Small intestine (tissue), 7 donors: ENCODE measurements at regions not wholly inside any gene's neighbourhood (a gene's known extent, or its start where the extent isn't known, plus 50 kb on each side); places are given as distances from the start of the nearest gene placed in this dataset.
A peak's percentile ranks its signal among the peaks of the same experiment; 100 is the strongest.

Source experiments
- DNase-seq, 2 donors: peaks; one replicate each; pipeline versions ENCODE4 v3.0.0 to v3.0.0-alpha.2; 2013
- FAIRE-seq: peaks from 2 replicates; lab custom pipeline; 2012; peaks lifted over from hg19 to GRCh38; lab: Jason Lieb, UNC
- H3K27ac ChIP-seq, 3 donors: one replicate each; pipeline ENCODE4 v1.5.1; 2013; ENCODE audit warnings: low read length in 2 of 3, mild to moderate bottlenecking in 2 of 3, control low read depth in 1 of 3, inconsistent platforms in 1 of 3, low read depth in 1 of 3, moderate library complexity in 1 of 3
- H3K27me3 ChIP-seq, 3 donors: one replicate each; pipeline ENCODE4 v1.6.1; 2013; ENCODE audit warnings: low read length in 3 of 3, inconsistent platforms in 1 of 3; ENCODE audit not compliant: control insufficient read depth in 3 of 3, insufficient read depth in 3 of 3
- H3K36me3 ChIP-seq, 3 donors: one replicate each; pipeline ENCODE4 v1.6.1; 2013; ENCODE audit warnings: low read length in 3 of 3, inconsistent platforms in 1 of 3, low read depth in 1 of 3, mild to moderate bottlenecking in 1 of 3, moderate library complexity in 1 of 3; ENCODE audit not compliant: control insufficient read depth in 3 of 3, insufficient read depth in 2 of 3
- H3K4me1 ChIP-seq, 3 donors: one replicate each; pipeline ENCODE4 v1.6.1; 2013; ENCODE audit warnings: low read length in 2 of 3, inconsistent platforms in 1 of 3, low read depth in 1 of 3, mild to moderate bottlenecking in 1 of 3, moderate library complexity in 1 of 3; ENCODE audit not compliant: control insufficient read depth in 3 of 3, insufficient read depth in 2 of 3
- H3K4me3 ChIP-seq, 3 donors: one replicate each; pipeline ENCODE4 v1.5.1; 2013; ENCODE audit warnings: low read length in 3 of 3, control low read depth in 1 of 3, inconsistent platforms in 1 of 3, low read depth in 1 of 3, mild to moderate bottlenecking in 1 of 3, moderate library complexity in 1 of 3
- H3K9me3 ChIP-seq, 2 donors: one replicate each; pipeline ENCODE4 v1.6.1; 2013; ENCODE audit warnings: low read depth in 1 of 2, low read length in 1 of 2; ENCODE audit not compliant: control insufficient read depth in 2 of 2, insufficient read depth in 1 of 2
- WGBS, 3 donors: extraction: QIAGEN DNeasy Blood & Tissue Kit; methylation state at CpG; one replicate each; pipeline ENCODE4 v1.1.7; 2013; 5-methylcytosine and 5-hydroxymethylcytosine counted together
- donor health status: healthy with polysubstance abuse.
- donor health status: control.
- donor health status: control.
- donor health status: Bipolar disorder and iron deficiency.
- donor health status: healthy.

- 48 to 58% (median 54%) methylated on average over 4 of the region's 4 CpGs for WGBS, 3 donors
- Histone ChIP-seq H3K36me3 (no peaks in the 10 kb centered on the region), H3K4me3 (no peak overlapping the region), H3K27ac (no peak overlapping the region), H3K4me1 (no peaks in the 10 kb centered on the region), H3K9me3 (no peaks in the 10 kb centered on the region), H3K27me3 (peaks cover 0 to 2% (median 0%) of the 10 kb centered on the region in 3 donors)
- FAIRE-seq (no peak), DNase-seq (peak; percentile 5 to 18)
Observed at GRCh38 chr2:204012072-204012653, 75.6 kb downstream of the ICOS start.

GRCh38 chr2:204015118-204015843, 78.7 kb downstream of the ICOS start:
- FAIRE-seq (no peak), DNase-seq (no peak)
- WGBS, 3 donors = 75 to 87% (median 75%) methylated on average over 8 of the region's 8 CpGs
- H3K36me3 ChIP-seq = no peaks in the 10 kb centered on the region
- no peak overlapping the region for H3K4me3 ChIP-seq
- no peak overlapping the region for H3K27ac ChIP-seq
- H3K9me3 ChIP-seq = no peaks in the 10 kb centered on the region
- H3K4me1 ChIP-seq = no peaks in the 10 kb centered on the region
- no peaks in the 10 kb centered on the region for H3K27me3 ChIP-seq

- Histone ChIP-seq H3K4me3 (no peak overlapping the region), H3K27me3 (peaks cover 0 to 3% (median 0%) of the 10 kb centered on the region in 3 donors), H3K36me3 (no peaks in the 10 kb centered on the region), H3K9me3 (no peaks in the 10 kb centered on the region), H3K4me1 (no peaks in the 10 kb centered on the region), H3K27ac (no peak overlapping the region)
- DNase-seq = no peak
- 87 to 92% (median 89%) methylated on average over 6 of the region's 6 CpGs for whole genome bisulfite sequencing, 3 donors
- FAIRE-seq = no peak
Observed at GRCh38 chr2:204018717-204019116, 82.2 kb downstream of the ICOS start.

GRCh38 chr2:204019572-204020501, 83.3 kb downstream of the ICOS start:
- FAIRE-seq (no peak), DNase-seq (no peak)
- peaks cover 0 to 3% (median 0%) of the 10 kb centered on the region in 3 donors for H3K27me3 ChIP-seq
- no peak overlapping the region for H3K4me3 ChIP-seq
- WGBS, 3 donors = 78 to 87% (median 81%) methylated on average over 6 of the region's 6 CpGs
- no peak overlapping the region for H3K27ac ChIP-seq
- no peaks in the 10 kb centered on the region for H3K9me3 ChIP-seq
- no peaks in the 10 kb centered on the region for H3K4me1 ChIP-seq
- H3K36me3 ChIP-seq = no peaks in the 10 kb centered on the region

- WGBS, 3 donors = 69 to 85% (median 76%) methylated on average over 5 of the region's 5 CpGs
Observed at GRCh38 chr2:204021290-204022081, 84.9 kb downstream of the ICOS start.

GRCh38 chr2:204022550-204022949, 86.0 kb downstream of the ICOS start:
- no peaks in the 10 kb centered on the region for H3K36me3 ChIP-seq
- peaks cover 0 to 3% (median 0%) of the 10 kb centered on the region in 3 donors for H3K27me3 ChIP-seq
- no peak for FAIRE-seq
- WGBS, 3 donors = 77 to 80% (median 79%) methylated on average over 5 of the region's 5 CpGs
- no peak overlapping the region for H3K27ac ChIP-seq
- H3K4me3 ChIP-seq = no peak overlapping the region
- H3K9me3 ChIP-seq = no peaks in the 10 kb centered on the region
- H3K4me1 ChIP-seq = no peaks in the 10 kb centered on the region
- no peak for DNase-seq

More at GRCh38 chr2:204021290-204022081, 84.9 kb downstream of the ICOS start:
- no peak for FAIRE-seq
- Histone ChIP-seq H3K4me1 (no peaks in the 10 kb centered on the region), H3K36me3 (no peaks in the 10 kb centered on the region), H3K27ac (no peak overlapping the region), H3K9me3 (no peaks in the 10 kb centered on the region), H3K4me3 (no peak overlapping the region), H3K27me3 (peaks cover 0 to 3% (median 0%) of the 10 kb centered on the region in 3 donors)
- DNase-seq = no peak

GRCh38 chr2:204023088-204023487, 86.5 kb downstream of the ICOS start:
- FAIRE-seq (no peak), DNase-seq (no peak)
- peaks cover 0 to 3% (median 0%) of the 10 kb centered on the region in 3 donors for H3K27me3 ChIP-seq
- H3K9me3 ChIP-seq = no peaks in the 10 kb centered on the region
- WGBS, 3 donors = 69 to 86% (median 81%) methylated on average over 1 of the region's 1 CpG
- H3K27ac ChIP-seq = no peak overlapping the region
- H3K4me3 ChIP-seq = no peak overlapping the region
- no peaks in the 10 kb centered on the region for H3K4me1 ChIP-seq
- no peaks in the 10 kb centered on the region for H3K36me3 ChIP-seq
